Stimulated activated naive CD8-positive, alpha-beta T cell treated with anti-CD3 and anti-CD28 coated beads, Interleukin-15, Interleukin-2, amounts not matched to agents 100 ng/mL and 50 ng/mL, for 24 hours (primary cell): ENCODE measurements at regions not wholly inside any gene's neighbourhood (a gene's known extent, or its start where the extent isn't known, plus 50 kb on each side); places are given as distances from the start of the nearest gene placed in this dataset.

ENCODE experiments used
- H3K27ac Mint-ChIP-seq: one replicate; pipeline ENCODE4 v1.8.0; 2021; ENCODE audit warnings: mild to moderate bottlenecking, mixed read lengths
- H3K27me3 Mint-ChIP-seq: one replicate; pipeline ENCODE4 v1.8.0; 2021; ENCODE audit warnings: mixed read lengths
- H3K36me3 Mint-ChIP-seq: one replicate; pipeline ENCODE4 v1.8.0; 2021; ENCODE audit warnings: low read depth, mixed read lengths
- H3K4me1 Mint-ChIP-seq: one replicate; pipeline ENCODE4 v1.8.0; 2021; ENCODE audit warnings: low read depth, mixed read lengths
- H3K4me3 Mint-ChIP-seq: one replicate; pipeline ENCODE4 v1.8.0; 2021; ENCODE audit warnings: mild to moderate bottlenecking, mixed read lengths
- H3K9me3 Mint-ChIP-seq: one replicate; pipeline ENCODE4 v1.8.0; 2021; ENCODE audit warnings: mixed read lengths

DNA sequence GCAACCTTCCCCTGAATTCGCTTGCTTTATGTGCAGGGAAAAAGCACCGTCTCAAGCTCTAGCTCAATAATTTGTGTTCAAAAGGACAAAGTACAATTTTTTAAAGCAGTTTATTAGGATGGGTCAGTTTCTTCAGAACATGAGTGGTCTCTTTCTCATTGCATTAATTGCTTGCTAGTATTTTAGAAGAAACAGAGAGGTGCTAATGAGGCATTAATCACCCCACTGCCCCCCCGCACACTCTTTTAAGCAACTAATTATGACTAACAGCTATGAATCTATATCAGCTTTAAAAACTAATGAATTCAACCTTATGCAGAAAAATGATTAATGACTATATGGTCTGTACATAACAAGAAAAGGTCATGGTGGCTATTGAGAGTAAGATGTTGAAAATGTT lies 262.1 kb upstream of the ST6GAL2 start:
- Mint-ChIP-seq H3K27me3 (no peaks in the 10 kb centered on the region), H3K9me3 (peaks cover 7% of the 10 kb centered on the region), H3K36me3 (no peaks in the 10 kb centered on the region), H3K4me3 (no peak overlapping the region), H3K27ac (no peak overlapping the region), H3K4me1 (no peaks in the 10 kb centered on the region)

DNA sequence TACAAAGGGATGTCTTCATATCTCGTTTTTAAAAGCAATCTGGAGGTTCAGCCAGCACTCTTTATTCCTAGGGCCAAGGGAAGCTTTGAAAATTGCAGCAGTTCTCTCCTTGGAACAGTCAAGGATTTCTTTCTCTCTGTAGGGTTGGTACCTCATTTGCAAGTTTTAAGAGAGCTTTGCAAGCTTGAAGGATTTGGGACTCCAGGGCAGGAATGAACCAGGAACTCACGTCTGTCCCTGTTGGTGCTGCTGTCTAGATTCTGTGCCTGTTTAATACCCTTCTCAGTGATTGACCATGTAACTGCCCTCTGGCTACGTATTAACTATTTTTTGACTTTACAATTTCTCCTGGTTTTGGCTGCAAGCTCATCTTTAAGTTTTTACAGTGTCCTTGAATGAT lies 262.5 kb upstream of the ST6GAL2 start:
- Mint-ChIP-seq H3K9me3 (peaks cover 6% of the 10 kb centered on the region), H3K4me3 (no peak overlapping the region), H3K27me3 (no peaks in the 10 kb centered on the region), H3K27ac (no peak overlapping the region), H3K4me1 (no peaks in the 10 kb centered on the region), H3K36me3 (no peaks in the 10 kb centered on the region)

DNA sequence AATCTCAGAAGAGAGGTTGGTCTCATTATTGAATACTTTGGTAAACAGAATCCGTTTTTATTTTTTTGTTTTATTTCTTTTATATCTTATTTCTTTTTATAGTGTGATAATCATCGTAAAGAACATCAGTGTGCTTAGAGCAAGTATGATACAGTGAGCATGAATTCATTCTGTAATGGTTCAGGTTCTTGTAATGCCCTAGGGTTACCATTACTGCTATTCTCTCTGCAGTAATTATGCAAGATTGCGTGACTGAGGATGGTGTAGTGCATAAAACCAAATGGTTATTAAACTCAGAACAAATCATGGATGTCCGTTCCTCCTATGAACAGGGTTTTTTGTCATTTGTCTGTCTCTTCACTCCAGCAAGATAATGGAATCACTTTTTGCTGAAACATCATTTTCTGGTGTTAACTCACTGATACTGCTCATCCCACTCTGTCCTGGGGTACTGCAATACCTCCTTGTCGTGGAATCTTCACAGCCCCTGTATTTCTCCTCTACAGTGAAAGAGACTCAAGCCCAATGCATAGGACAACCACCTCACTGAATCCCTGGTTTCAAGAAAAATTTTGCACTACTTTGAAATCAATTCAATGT lies 274.8 kb upstream of the ST6GAL2 start:
- H3K4me1 Mint-ChIP-seq, result no peaks in the 10 kb centered on the region
- no peak overlapping the region for H3K27ac Mint-ChIP-seq
- H3K9me3 Mint-ChIP-seq, result peaks cover 4% of the 10 kb centered on the region
- no peaks in the 10 kb centered on the region for H3K36me3 Mint-ChIP-seq
- no peaks in the 10 kb centered on the region for H3K27me3 Mint-ChIP-seq
- H3K4me3 Mint-ChIP-seq, result no peak overlapping the region

DNA sequence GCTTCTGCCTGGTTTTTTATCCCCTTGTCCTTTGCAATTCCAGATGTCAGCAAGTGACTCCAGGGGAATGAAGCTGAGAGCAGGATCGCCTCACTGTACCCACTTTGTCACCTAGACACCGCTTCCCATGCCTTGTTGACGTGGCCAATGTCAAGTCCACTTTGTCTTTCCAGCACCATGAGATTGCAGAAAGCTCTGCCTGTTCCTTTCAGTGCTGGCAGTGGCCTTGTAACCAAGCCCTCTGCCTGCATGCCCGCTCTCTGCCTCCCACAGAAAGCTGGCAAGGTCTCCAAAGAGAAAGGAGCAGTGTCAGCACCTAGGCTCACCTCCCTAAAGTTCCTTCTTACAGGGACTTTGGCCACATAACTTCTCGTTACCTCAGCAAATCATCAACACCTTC lies 282.2 kb upstream of the ST6GAL2 start:
- H3K27ac Mint-ChIP-seq, result no peak overlapping the region
- H3K4me1 Mint-ChIP-seq, result no peaks in the 10 kb centered on the region
- no peak overlapping the region for H3K4me3 Mint-ChIP-seq
- H3K9me3 Mint-ChIP-seq, result no peaks in the 10 kb centered on the region
- H3K36me3 Mint-ChIP-seq, result no peaks in the 10 kb centered on the region
- no peaks in the 10 kb centered on the region for H3K27me3 Mint-ChIP-seq

DNA sequence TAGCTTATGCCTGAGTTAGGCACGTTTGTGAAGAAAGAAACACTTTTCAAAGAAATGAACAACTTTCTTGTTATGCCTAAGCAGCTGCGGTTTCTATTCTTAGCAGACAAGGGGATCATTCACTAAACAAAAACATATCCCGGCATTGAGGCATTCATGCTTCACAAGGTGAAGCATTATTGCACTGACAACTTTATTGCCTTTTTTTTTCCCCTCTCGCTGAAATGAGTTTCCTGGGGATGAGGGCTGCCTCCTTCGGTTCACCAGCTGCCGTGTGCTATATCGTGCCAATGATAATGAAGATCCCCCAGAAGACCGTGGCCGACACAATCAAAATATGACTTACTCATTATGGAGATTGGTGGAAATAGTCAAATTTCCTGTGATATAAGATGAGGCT lies 288.2 kb upstream of the ST6GAL2 start:
- Mint-ChIP-seq H3K4me3 (no peak overlapping the region), H3K27ac (no peak overlapping the region), H3K4me1 (no peaks in the 10 kb centered on the region), H3K36me3 (no peaks in the 10 kb centered on the region), H3K27me3 (no peaks in the 10 kb centered on the region), H3K9me3 (no peaks in the 10 kb centered on the region)

DNA sequence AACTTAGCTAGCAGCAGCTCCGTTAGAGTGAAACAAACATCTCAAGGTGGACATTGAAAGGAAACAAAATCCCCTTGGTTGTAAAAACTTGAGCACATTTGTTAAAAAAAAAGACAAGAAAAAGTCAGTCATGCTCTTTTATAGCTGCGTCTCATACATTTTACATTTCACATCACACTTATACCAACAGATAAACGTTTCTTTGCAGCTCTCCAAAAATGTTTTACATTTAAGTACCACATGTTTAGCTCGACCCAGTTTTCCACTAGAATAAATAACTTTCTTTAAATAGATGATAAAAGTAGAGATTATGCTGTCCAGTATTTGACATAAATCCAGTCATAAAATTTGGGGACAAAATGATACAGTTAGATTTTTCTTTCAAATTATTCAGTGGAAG lies 297.0 kb upstream of the ST6GAL2 start:
- Mint-ChIP-seq H3K36me3 (no peaks in the 10 kb centered on the region), H3K4me3 (no peak overlapping the region), H3K27ac (no peak overlapping the region), H3K4me1 (no peaks in the 10 kb centered on the region), H3K9me3 (peaks cover 4% of the 10 kb centered on the region), H3K27me3 (no peaks in the 10 kb centered on the region)

DNA sequence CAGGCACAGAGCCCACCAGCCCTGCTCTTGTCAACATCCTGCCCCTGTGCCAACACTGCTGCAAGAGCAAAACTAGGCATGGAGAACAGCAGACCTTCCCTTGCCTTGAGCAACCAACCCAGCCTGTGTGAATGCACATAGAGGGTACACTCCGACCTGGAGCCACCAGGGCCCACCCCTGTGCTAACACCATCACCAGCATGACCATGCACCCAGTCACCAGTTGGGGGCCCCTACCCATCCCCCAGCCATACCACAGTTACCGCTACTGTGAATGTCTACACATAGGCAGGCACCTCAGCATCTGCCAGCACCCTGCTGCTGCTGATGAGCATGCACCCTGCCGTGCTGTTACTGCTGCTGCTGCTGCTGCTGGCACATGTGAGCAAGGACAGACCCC lies 301.9 kb upstream of the ST6GAL2 start:
- Mint-ChIP-seq H3K4me3 (no peak overlapping the region), H3K36me3 (no peaks in the 10 kb centered on the region), H3K9me3 (peaks cover 4% of the 10 kb centered on the region)

DNA sequence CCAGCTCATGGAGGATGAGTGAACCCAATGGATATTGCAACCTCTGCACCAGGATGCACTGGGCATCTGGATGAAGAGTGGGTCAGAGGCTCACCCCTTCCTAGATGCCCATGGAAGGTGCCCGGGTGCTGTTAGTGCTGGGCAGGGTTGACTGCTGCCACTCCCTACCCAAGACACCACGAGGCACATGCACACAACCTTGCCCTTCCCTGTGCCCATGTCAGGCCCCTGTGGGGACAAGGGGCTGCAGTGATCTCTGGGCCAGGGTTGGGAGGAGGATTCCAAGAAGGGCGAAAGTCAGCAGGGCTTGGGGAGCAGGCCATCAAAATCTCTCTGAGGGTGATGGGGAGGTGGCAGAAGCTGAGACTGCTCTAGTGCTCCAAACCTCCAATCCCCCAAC lies 309.7 kb upstream of the ST6GAL2 start:
- no peak overlapping the region for H3K4me3 Mint-ChIP-seq
- no peak overlapping the region for H3K27ac Mint-ChIP-seq
- H3K36me3 Mint-ChIP-seq, result no peaks in the 10 kb centered on the region
- no peaks in the 10 kb centered on the region for H3K4me1 Mint-ChIP-seq
- H3K27me3 Mint-ChIP-seq, result no peaks in the 10 kb centered on the region
- H3K9me3 Mint-ChIP-seq, result no peaks in the 10 kb centered on the region

More for the DNA sequence above, 301.9 kb upstream of the ST6GAL2 start:
- Mint-ChIP-seq H3K27me3 (no peaks in the 10 kb centered on the region), H3K4me1 (no peaks in the 10 kb centered on the region), H3K27ac (no peak overlapping the region)

DNA sequence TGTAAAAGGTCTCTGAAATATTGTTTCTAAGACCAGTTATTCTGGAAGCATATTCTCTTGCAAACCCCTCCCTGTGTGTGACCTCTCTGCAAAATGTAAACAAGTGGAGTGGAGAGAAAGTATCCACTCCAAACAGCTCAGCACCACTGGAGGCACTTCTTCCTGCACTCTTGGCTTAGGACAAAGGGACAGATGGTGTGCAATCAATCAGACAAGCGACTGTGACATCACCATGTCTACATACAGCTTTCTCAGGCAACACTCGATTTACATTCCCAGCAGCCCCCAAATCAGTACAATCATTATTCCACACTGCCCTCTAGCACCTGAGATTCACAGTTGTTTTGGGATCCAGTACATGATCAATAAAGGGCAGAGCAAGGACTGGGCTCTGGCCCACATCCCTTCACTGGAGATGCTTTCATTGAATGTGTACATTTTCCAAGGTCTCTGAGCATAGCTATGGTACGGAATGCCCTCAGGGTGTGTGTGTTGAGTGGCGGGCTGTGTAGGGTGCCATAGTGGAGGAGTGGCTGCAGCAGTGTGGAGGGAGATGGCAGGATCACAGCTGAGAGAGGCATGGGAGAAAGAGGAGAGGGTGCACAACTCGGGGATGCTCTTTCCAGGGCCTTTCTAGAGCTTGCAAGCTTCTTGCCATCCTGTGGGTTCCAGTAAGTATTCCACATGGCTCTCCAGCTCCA lies 311.8 kb upstream of the ST6GAL2 start:
- Mint-ChIP-seq H3K27ac (no peak overlapping the region), H3K9me3 (peaks cover 11% of the 10 kb centered on the region), H3K4me3 (no peak overlapping the region), H3K27me3 (no peaks in the 10 kb centered on the region), H3K36me3 (no peaks in the 10 kb centered on the region), H3K4me1 (no peaks in the 10 kb centered on the region)

DNA sequence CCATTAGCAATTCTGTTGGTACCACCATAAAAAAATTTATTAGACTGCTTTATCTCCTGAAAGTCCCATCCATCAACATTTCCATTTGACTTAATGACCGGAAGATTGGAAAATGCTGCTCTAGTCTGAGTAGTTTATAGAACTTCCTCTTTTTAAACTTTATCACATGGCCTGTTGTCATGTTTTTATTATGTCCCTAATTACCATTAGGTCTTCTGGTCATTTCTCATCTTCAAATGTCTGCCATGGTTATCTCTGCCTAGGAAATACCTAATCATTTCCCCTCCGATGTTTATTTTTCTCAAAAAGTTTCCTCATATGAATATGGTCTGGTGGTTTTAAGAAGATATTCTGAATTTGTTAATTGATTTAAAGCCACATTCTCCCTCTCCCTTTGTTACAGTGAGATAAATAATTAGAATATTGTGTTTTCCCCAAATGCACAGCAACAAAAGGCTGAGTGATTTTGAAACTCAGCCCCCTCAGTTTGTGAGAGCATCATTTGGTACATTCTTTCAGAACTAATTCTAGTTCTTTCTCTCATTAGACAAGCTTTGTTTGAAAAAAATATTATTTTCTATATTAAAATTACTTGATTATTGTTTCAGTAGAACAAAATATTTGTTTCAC lies 317.1 kb upstream of the ST6GAL2 start:
- H3K27ac Mint-ChIP-seq, result no peak overlapping the region
- no peaks in the 10 kb centered on the region for H3K4me1 Mint-ChIP-seq
- peaks cover 15% of the 10 kb centered on the region for H3K9me3 Mint-ChIP-seq
- H3K36me3 Mint-ChIP-seq, result no peaks in the 10 kb centered on the region
- no peak overlapping the region for H3K4me3 Mint-ChIP-seq
- no peaks in the 10 kb centered on the region for H3K27me3 Mint-ChIP-seq

DNA sequence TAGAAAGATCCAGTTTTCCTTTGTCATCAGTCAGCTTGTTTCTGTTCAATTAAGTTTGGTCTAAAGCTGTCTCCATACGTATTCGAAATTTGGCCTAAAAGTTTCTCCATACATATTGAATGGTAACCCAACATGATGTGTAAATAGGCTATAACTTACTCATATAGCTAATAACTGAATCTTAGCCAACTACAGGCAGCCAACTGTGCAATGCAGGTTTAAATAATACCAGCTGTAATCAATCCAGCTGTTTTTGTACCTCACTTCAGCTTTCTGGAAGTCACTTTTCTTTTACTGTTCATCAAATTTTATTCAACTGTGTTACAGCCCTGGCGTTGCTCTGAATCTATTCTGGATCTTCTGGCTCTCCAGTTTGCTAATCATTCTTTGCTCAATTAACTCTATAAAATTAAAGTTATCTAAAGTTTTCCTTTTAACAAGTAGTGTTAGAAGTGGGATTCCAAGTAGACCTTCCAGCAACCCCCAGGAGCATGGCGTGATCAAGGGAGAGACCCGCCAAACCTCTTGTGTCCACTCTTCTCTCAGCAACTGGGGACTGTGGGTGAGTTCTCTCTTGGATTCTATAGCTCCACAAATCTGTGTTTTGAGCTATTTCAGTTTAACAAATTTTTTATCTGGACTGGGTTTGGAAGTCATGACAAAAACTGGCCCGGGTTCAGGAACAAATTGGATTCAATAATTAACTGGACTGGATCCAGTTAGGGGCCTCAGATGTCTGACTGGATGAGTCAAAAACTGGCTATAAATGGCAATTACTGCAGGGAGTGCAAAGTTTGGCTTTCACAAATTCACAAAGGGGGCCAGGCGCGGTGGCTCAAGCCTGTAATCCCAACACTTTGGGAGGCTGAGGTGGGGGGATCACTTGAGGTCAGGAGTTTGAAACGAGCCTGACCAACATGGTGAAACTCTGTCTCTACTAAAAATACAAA lies 329.7 kb upstream of the ST6GAL2 start:
- H3K36me3 Mint-ChIP-seq, result no peaks in the 10 kb centered on the region
- H3K4me3 Mint-ChIP-seq, result no peak overlapping the region
- no peaks in the 10 kb centered on the region for H3K9me3 Mint-ChIP-seq
- no peaks in the 10 kb centered on the region for H3K4me1 Mint-ChIP-seq
- no peaks in the 10 kb centered on the region for H3K27me3 Mint-ChIP-seq
- H3K27ac Mint-ChIP-seq, result no peak overlapping the region

DNA sequence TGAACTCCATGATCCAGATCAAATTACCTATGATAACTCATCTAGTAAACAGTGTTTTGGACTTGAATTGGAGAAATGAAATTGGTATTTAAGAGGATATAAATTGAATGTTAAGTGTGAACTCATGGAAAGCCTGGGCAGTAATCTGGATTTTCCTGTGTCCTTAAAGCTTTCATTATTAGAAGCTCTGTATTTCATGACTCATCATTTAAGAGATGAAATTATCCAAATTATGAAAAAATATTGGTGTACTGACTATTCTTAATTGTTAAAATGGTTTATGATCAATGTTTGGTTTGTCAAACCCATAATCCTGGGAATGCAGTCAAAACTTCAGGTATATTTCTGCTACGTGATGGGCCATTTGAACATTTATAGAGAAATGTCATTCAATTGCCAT lies 332.2 kb upstream of the ST6GAL2 start:
- Mint-ChIP-seq H3K27ac (no peak overlapping the region), H3K27me3 (no peaks in the 10 kb centered on the region), H3K4me3 (no peak overlapping the region), H3K36me3 (no peaks in the 10 kb centered on the region), H3K4me1 (no peaks in the 10 kb centered on the region), H3K9me3 (peaks cover 4% of the 10 kb centered on the region)

DNA sequence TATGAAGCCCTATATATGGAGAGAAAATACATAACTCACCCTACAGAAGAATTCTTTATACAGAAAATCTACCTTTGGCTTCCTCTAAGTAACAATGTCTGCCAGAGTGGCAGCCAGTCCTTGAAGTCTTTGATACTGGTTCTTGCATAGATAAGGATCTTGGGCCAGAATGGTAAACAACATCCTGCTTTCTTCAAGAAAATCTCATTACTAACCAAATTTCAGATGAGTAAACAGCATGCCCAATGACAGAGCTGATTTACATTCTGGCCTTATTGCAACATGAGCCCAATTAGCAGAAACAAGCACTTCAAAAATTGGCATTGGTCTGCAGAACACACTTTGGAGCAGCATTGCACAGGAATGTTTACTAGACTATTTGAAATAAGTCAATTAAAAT lies 336.5 kb upstream of the ST6GAL2 start:
- Mint-ChIP-seq H3K4me3 (no peak overlapping the region), H3K27me3 (no peaks in the 10 kb centered on the region), H3K9me3 (peaks cover 4% of the 10 kb centered on the region), H3K4me1 (no peaks in the 10 kb centered on the region), H3K27ac (no peak overlapping the region), H3K36me3 (no peaks in the 10 kb centered on the region)

DNA sequence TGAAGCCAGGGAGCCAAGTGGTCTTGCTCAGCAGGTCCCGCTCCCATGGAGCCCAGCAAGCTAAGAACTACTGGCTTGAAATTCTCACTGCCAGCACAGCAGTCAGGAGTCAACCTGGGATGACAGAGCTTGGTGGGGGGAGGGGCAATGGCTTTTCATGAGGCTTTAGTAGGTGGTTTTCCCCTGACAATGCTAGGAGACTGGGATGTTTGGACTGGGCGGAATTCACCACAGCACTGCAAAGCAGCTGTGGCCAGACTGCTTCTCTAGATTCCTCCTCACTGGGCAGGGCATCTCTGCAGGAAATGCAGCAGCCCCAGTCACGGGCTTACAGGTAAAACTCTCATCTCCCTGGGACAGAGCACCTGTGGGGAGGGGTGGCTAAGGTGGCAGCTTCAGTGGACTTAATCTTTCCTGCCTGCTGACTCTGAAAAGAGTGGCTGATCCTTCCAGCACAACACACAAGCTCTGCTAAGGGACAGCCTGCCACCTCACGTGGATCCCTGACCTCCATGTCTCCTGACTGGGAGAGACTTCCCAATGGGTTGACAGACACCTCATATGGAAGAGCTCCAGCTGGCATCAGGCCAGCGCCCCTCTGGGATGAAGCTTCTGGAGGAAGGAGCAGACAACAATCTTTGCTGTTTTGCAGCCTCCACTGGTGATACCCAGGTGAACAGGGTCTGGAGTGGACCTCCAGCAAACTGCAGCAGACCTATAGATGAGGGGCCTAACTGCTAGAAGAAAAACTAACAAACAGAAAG lies 349.7 kb upstream of the ST6GAL2 start:
- Mint-ChIP-seq H3K27ac (no peak overlapping the region), H3K36me3 (no peaks in the 10 kb centered on the region), H3K4me3 (no peak overlapping the region), H3K9me3 (peaks cover 4% of the 10 kb centered on the region), H3K4me1 (no peaks in the 10 kb centered on the region), H3K27me3 (no peaks in the 10 kb centered on the region)
